RWPE2 (cell line): ENCODE measurements at regions not wholly inside any gene's neighbourhood (a gene's known extent, or its start where the extent isn't known, plus 50 kb on each side); places are given as distances from the start of the nearest gene placed in this dataset.
A peak's percentile ranks its signal among the peaks of the same experiment; 100 is the strongest.

ENCODE experiments used
- ATAC-seq: fragments of 200-7000 bp; cut with Tn5 transposase; 3 replicates; pipeline ENCODE4 v1.9.1; 2021; ENCODE audit warnings: low read depth
- DNase-seq: peaks from one replicate; pipeline ENCODE4 v3.0.0-alpha.2; 2020; ENCODE audit warnings: low spot score
- H3K27ac ChIP-seq: fragments of 450-650 bp; 2 replicates; pipeline ENCODE4 v1.5.1; 2017; ENCODE audit warnings: mild to moderate bottlenecking; ENCODE audit not compliant: poor library complexity, severe bottlenecking
- H3K27me3 ChIP-seq: fragments of 250-450 bp; sonication (Bioruptor Pico); 2 replicates; pipeline ENCODE4 v1.5.1; 2021; ENCODE audit warnings: mild to moderate bottlenecking, moderate library complexity; ENCODE audit not compliant: insufficient read depth, poor library complexity, severe bottlenecking
- H3K36me3 ChIP-seq: fragments of 250-450 bp; sonication (Bioruptor Pico); 2 replicates; pipeline ENCODE4 v1.5.1; 2020; ENCODE audit warnings: low read depth, mild to moderate bottlenecking, moderate library complexity
- H3K4me1 ChIP-seq: fragments of 250-450 bp; sonication (Bioruptor Pico); 2 replicates; pipeline ENCODE4 v1.5.1; 2021; ENCODE audit warnings: mild to moderate bottlenecking, moderate library complexity; ENCODE audit not compliant: insufficient read depth, poor library complexity, severe bottlenecking
- H3K4me3 ChIP-seq: fragments of 250-450 bp; sonication (Bioruptor Pico); 2 replicates; pipeline ENCODE4 v1.5.1; 2021; ENCODE audit warnings: mild to moderate bottlenecking, moderate library complexity; ENCODE audit not compliant: severe bottlenecking
- H3K9me3 ChIP-seq: fragments of 250-450 bp; sonication (Bioruptor Pico); 2 replicates; pipeline ENCODE4 v1.5.1; 2021; ENCODE audit warnings: mild to moderate bottlenecking, moderate library complexity; ENCODE audit not compliant: severe bottlenecking
- TF ChIP-seq, protein P1 (sequence below): fragments of 450-650 bp; IDR thresholded peaks from one replicate; pipeline ENCODE4 v1.5.1; 2017; ENCODE audit warnings: mild to moderate bottlenecking, moderate library complexity; ENCODE audit not compliant: poor library complexity, severe bottlenecking

DNA sequence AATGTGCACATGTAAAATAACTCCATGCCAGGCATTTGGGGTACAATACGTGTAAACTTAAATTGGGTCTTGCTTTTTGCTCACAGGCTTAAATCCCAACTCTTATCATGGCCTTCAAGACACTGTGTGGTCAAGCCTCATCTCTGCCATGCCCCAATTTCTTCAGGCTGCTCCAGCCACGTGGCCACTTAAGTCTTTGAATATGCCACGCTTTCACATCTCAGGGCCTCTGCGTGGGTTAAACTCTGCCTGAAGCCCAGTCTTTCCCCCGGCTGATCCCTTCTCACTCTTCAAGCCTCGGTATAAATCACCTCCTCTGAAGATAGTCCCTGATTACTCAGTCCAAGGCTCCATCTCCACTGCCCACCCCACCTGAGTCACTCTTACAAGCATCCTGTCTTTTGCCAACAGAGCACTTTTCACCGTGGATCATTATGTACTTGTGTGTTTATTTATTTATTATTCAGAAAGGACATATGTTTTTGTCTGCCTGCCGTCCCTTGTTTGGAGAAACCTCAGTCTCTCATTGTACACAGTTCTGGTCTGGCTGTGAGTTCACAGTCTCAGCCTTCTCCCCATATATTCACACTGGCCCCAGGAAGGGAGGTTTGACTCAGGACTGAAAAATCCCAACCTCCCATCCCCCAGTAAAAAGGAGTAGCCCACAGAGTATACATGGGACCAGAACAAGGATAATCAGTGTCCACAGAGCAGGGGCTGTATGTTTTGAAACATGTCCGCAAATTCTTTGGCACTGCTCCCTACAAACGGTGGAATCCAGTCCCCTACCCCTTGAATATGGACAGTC, 344.7 kb downstream of the MN1 start:
- H3K4me3 ChIP-seq: no peak overlapping the region
- H3K27ac ChIP-seq: peak overlapping the region; percentile 100
- H3K27me3 ChIP-seq: no peaks in the 10 kb centered on the region
- TF ChIP-seq, protein P1, sequence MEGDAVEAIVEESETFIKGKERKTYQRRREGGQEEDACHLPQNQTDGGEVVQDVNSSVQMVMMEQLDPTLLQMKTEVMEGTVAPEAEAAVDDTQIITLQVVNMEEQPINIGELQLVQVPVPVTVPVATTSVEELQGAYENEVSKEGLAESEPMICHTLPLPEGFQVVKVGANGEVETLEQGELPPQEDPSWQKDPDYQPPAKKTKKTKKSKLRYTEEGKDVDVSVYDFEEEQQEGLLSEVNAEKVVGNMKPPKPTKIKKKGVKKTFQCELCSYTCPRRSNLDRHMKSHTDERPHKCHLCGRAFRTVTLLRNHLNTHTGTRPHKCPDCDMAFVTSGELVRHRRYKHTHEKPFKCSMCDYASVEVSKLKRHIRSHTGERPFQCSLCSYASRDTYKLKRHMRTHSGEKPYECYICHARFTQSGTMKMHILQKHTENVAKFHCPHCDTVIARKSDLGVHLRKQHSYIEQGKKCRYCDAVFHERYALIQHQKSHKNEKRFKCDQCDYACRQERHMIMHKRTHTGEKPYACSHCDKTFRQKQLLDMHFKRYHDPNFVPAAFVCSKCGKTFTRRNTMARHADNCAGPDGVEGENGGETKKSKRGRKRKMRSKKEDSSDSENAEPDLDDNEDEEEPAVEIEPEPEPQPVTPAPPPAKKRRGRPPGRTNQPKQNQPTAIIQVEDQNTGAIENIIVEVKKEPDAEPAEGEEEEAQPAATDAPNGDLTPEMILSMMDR: no peak
- peak; percentile 90 for ATAC-seq
- peaks cover 33% of the 10 kb centered on the region for H3K4me1 ChIP-seq
- no peaks in the 10 kb centered on the region for H3K36me3 ChIP-seq
- no peaks in the 10 kb centered on the region for H3K9me3 ChIP-seq
- peak; percentile 86 for DNase-seq

DNA sequence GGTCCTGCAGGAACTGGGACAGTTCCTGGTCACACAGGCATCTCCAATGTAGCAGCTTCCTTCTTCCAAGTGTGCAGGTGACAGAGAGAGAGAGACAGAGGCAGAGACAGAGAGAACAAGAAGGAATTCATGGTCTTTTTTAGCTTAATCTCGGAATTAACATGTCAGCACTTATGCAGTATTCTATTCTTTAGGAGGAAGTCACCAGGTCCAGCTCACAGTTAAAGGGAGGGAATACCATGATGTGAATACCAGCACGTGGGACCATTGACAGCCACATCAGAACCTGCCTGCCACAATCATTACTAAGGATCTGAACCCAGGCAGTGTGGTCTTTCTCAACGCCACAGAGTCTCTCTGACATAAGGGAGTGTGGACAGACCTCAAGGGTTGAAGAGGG, 341.6 kb downstream of the MN1 start:
- DNase-seq (no peak), ATAC-seq (no peak)
- Histone ChIP-seq H3K4me1 (peaks cover 34% of the 10 kb centered on the region), H3K4me3 (no peak overlapping the region), H3K27ac (peak overlapping the region; percentile 100), H3K9me3 (no peaks in the 10 kb centered on the region), H3K36me3 (no peaks in the 10 kb centered on the region), H3K27me3 (no peaks in the 10 kb centered on the region)
- TF ChIP-seq, protein P1: no peak

DNA sequence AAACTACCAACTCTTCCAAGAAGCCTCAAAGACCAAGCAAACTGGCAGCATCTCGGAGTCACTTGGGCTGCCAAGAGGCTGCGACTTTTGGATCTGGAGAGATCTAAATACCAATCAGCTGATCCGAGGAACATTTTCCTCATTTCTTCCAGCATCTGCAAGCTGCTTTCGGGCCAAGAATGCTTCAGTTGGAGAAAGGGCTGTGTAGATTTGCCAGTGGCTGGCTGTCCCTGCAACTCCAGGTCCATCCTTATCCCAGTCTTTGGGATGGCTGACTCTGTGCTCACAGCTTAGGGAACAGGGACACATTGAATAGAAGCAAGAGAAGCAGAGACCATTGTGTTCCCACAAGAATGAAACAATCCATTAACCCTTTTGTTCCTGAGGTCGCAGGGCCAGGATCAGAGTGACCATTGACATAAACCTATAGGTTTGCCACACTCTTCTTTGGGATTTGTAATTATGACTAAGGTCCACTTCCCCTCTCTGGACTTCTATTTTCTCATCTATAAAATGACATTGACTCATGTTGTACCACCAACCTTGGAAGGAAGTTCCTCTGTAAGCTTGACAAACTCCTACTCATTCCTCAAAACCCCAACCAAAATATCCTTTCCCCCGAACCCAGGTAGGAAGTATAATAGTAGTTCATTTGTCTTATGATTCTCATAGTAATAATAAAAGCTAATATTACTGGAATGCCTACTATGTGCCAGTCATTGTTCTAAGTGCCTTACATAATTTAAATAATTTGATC, 340.8 kb downstream of the MN1 start:
- no peaks in the 10 kb centered on the region for H3K9me3 ChIP-seq
- DNase-seq (no peak), ATAC-seq (no peak)
- TF ChIP-seq, protein P1: no peak
- no peaks in the 10 kb centered on the region for H3K27me3 ChIP-seq
- H3K4me1 ChIP-seq: peaks cover 30% of the 10 kb centered on the region
- H3K4me3 ChIP-seq: no peak overlapping the region
- H3K36me3 ChIP-seq: no peaks in the 10 kb centered on the region
- peak overlapping the region; percentile 100 for H3K27ac ChIP-seq

DNA sequence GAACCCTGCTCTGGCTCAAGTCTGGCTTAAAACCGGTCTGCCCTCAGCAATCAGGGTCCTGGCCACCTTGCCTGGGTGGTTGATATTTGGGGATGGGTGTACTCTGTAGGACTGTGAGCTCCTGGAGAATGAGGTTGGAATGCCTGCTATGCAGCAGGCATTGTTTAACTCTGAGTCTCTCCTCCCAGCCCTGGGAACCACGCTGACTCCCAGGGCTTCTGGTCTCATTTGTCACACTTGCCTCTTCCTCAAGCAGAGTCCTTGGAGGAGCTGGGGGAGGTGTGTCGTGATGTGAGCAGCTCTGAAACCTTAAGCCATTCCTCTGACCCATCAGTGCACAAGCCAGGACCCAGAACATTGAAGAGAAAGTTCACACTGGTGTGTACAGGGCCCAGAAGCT, 340.1 kb downstream of the MN1 start:
- Histone ChIP-seq H3K27me3 (no peaks in the 10 kb centered on the region), H3K27ac (peak overlapping the region; percentile 100), H3K9me3 (no peaks in the 10 kb centered on the region), H3K4me1 (peaks cover 28% of the 10 kb centered on the region), H3K36me3 (no peaks in the 10 kb centered on the region), H3K4me3 (no peak overlapping the region)
- ATAC-seq: peak; percentile 68
- TF ChIP-seq, protein P1: no peak
- peak; percentile 81 for DNase-seq
